Activated CD4-positive, alpha-beta T cell treated with anti-CD3 and anti-CD28 coated beads, Interleukin-2, amount 10 ng/mL, durations not matched to agents 7 days and 5 days (primary cell): ENCODE measurements at regions not wholly inside any gene's neighbourhood (a gene's known extent, or its start where the extent isn't known, plus 50 kb on each side); places are given as distances from the start of the nearest gene placed in this dataset.
"Not testable (repeated sequence)": the region's sequence is repeated elsewhere in the genome, so short reads cannot be mapped to it uniquely, and the experiment has no call there.

Source experiments
- CTCF ChIA-PET: fragments of 350-600 bp; sonication (Branson Sonifier 250); formaldehyde crosslinking; loops from one replicate; lab custom pipeline; 2021; ENCODE audit warnings: antibody characterized with exemption; lab: Charles Lee
- POLR2A ChIA-PET: fragments of 350-600 bp; sonication (Branson Sonifier 250); formaldehyde crosslinking; loops from one replicate; lab custom pipeline; 2021; ENCODE audit warnings: antibody characterized with exemption; lab: Charles Lee
- DNase-seq: peaks from one replicate; pipeline ENCODE4 v3.0.0-alpha.2; 2020
- H3K27ac Mint-ChIP-seq: one replicate; pipeline ENCODE4 v1.8.0; 2021; ENCODE audit warnings: mild to moderate bottlenecking, moderate library complexity, mixed read lengths
- H3K27me3 Mint-ChIP-seq: one replicate; pipeline ENCODE4 v1.8.0; 2021; ENCODE audit warnings: mixed read lengths
- H3K36me3 Mint-ChIP-seq: one replicate; pipeline ENCODE4 v1.8.0; 2021; ENCODE audit warnings: low read depth, mixed read lengths
- H3K4me1 Mint-ChIP-seq: one replicate; pipeline ENCODE4 v1.8.0; 2021; ENCODE audit warnings: mixed read lengths
- H3K4me3 Mint-ChIP-seq: one replicate; pipeline ENCODE4 v1.8.0; 2021; ENCODE audit warnings: mild to moderate bottlenecking, moderate library complexity, mixed read lengths
- H3K9me3 Mint-ChIP-seq: one replicate; pipeline ENCODE4 v1.8.0; 2021; ENCODE audit warnings: mixed read lengths

DNA sequence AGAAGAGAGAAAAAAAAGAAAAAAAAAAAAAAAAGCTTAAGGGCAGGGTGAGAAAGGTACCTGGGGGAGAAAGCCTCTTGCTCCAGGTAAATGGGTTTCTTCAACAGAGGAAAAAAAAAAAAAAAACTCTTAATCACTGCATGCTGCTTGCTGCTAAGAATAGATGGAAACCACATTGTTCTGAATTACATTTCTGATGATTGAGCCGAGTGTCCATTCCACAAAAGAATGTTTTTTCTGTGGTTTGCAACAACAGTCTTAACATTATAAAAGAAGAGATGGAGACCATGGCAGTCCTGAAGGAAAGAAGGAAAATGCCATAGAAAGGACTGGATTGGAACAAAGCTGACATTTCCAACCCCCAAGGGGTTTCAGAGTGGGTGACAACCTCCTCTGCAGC lies 1312.7 kb downstream of the SLITRK1 start:
- ChIA-PET CTCF (interaction anchor here (0.6 kb wide), 1 partner anchor 803 kb away, joined by 5 read pairs; no protein-coding TSS in a partner anchor), POLR2A (no interaction called here)
- Mint-ChIP-seq H3K9me3 (peaks cover 6% of the 10 kb centered on the region), H3K27me3 (no peaks in the 10 kb centered on the region), H3K27ac (no peak overlapping the region), H3K4me1 (no peaks in the 10 kb centered on the region), H3K36me3 (no peaks in the 10 kb centered on the region), H3K4me3 (no peak overlapping the region)
- DNase-seq = no peak

DNA sequence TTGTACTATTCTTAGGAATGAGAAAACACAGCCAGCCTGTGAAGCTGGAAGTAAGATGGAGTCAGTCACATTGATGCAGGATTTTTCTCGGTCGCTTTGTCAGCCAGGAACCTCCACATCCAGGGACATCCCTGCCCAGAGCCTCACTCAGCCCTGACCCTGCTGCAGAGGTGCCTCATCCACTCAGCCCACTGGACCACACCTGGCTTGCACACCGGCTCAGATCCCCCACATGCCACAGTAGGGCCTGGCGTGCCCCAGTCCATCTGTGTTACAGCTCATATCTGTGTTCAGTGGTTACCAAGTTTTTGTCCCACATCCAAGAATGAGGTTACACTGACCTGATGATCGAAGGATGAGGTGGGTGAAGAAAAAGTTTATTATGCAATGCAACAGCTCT lies 1315.4 kb downstream of the SLITRK1 start:
- CTCF ChIA-PET = no interaction called here
- POLR2A ChIA-PET = no interaction called here
- H3K27ac Mint-ChIP-seq = no peak overlapping the region
- H3K4me1 Mint-ChIP-seq = no peaks in the 10 kb centered on the region
- no peak for DNase-seq
- no peak overlapping the region for H3K4me3 Mint-ChIP-seq
- H3K36me3 Mint-ChIP-seq = no peaks in the 10 kb centered on the region
- no peaks in the 10 kb centered on the region for H3K27me3 Mint-ChIP-seq
- H3K9me3 Mint-ChIP-seq = peaks cover 4% of the 10 kb centered on the region

DNA sequence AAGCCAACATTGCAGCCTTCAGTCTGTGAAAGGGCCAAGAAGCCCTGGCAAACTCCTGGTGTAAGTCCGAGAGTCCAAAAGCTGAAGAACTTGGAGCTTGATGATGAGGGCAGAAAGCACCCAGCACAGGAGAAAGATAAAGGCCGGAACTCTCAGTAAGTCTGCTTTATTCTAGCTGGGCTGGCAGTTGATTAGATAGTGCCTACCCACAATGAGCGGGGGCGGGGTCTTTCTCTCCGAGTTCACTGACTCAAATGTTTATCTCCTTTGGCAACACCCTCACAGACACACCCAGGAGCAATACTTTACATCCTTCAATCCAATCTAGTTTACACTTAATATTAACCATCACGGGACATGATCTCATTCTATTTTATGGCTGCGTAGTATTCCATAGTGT lies 1317.1 kb downstream of the SLITRK1 start:
- ChIA-PET POLR2A (no interaction called here), CTCF (no interaction called here)
- no peak for DNase-seq
- H3K27ac Mint-ChIP-seq = no peak overlapping the region
- no peaks in the 10 kb centered on the region for H3K4me1 Mint-ChIP-seq
- no peak overlapping the region for H3K4me3 Mint-ChIP-seq
- H3K36me3 Mint-ChIP-seq = no peaks in the 10 kb centered on the region
- H3K27me3 Mint-ChIP-seq = no peaks in the 10 kb centered on the region
- H3K9me3 Mint-ChIP-seq = peaks cover 4% of the 10 kb centered on the region

DNA sequence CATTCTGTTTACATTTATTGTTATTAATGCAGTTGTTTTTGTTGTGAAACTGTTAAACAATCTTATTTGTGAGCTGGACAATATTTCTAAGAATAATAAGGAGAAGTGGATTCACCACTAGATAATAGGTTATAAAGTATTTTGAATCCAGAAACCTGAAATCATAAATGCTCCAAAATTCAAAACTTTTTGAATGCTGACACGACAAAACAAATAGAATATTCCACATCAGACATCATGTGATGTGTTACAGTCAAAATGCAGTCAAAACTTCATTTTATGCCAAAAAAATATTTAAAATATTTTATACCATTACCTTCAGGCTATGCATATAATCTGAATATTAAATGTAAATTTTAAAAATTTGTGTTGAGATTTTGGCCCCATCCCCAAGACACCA lies 1321.4 kb downstream of the SLITRK1 start:
- POLR2A ChIA-PET = no interaction called here

DNA sequence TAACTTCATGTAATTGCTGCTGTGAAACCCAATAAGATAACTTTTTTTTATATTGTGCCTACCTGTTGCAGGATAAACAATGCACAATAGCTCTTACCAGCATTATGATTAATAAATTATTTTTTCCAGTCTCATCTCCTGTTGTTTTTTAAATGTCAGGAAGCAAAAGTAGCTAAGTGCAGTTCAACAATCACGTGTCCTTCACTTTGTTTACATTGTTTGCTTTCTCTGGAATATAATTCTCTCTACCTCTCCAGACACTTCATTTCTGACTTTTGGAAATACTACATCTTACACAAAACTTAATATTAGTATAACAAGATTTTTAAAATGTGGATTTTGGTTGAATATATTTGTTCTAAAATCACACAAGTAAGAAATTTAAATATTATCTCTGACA lies 1359.4 kb downstream of the SLITRK1 start:
- Mint-ChIP-seq H3K27ac (no peak overlapping the region), H3K9me3 (peaks cover 6% of the 10 kb centered on the region), H3K4me3 (no peak overlapping the region), H3K27me3 (no peaks in the 10 kb centered on the region), H3K4me1 (no peaks in the 10 kb centered on the region), H3K36me3 (no peaks in the 10 kb centered on the region)
- no peak for DNase-seq
- POLR2A ChIA-PET = no interaction called here
- CTCF ChIA-PET = no interaction called here

More for the DNA sequence above, 1321.4 kb downstream of the SLITRK1 start:
- H3K27ac Mint-ChIP-seq = no peak overlapping the region
- no peaks in the 10 kb centered on the region for H3K36me3 Mint-ChIP-seq
- H3K4me1 Mint-ChIP-seq = no peaks in the 10 kb centered on the region
- H3K27me3 Mint-ChIP-seq = no peaks in the 10 kb centered on the region
- peaks cover 5% of the 10 kb centered on the region for H3K9me3 Mint-ChIP-seq
- no peak for DNase-seq
- H3K4me3 Mint-ChIP-seq = no peak overlapping the region
- CTCF ChIA-PET = no interaction called here

DNA sequence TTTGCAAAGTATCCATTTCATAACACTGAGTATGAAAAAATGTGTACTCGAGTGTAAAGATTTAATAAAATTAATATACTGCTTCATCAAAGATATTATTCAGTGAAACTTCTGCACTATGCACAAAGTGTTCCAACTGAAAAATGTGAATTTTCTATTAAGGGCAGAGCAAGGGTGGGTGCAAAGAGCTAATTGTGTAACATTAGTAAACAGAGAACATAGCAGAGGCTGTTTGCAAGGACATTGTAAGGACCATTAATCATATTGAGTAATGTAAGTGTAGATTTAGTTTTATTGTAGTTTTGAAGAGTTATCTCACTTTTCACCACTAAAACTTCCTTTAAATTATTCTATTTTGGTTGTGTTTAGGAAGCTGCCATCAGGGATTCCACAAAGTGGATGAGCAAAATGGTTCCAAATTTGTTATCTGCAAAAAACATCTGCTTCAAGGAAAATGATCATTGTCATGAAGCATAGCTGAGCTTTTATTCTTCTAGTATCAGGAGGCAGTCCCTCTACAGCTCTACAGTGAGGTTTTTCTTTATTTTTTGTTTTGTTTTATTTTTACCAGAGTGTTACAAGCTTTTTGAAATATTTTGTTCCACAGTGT lies 1375.4 kb downstream of the SLITRK1 start:
- no peak for DNase-seq
- no peaks in the 10 kb centered on the region for H3K4me1 Mint-ChIP-seq
- POLR2A ChIA-PET = no interaction called here
- H3K4me3 Mint-ChIP-seq = no peak overlapping the region
- no peaks in the 10 kb centered on the region for H3K36me3 Mint-ChIP-seq
- CTCF ChIA-PET = no interaction called here
- no peaks in the 10 kb centered on the region for H3K27me3 Mint-ChIP-seq
- peaks cover 10% of the 10 kb centered on the region for H3K9me3 Mint-ChIP-seq
- H3K27ac Mint-ChIP-seq = no peak overlapping the region

DNA sequence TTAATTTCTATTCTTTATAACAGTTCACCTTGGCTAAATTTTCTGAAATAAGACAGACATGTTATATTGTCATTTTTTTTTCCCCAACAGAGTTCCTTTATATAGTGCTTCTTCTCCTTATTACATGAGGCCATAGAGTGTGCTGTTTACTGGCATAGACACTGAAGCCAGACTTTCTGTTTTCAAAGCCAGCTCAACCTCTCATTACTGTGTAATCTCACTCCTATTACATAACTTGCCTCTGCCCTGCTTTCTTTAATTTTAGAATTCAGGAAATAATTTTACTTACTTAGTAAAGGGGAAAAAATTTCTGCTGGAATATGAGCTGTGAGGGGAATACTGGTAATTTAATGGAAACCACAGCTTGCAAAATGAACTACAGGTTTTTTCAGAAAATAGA lies 1380.4 kb downstream of the SLITRK1 start:
- H3K27me3 Mint-ChIP-seq = no peaks in the 10 kb centered on the region
- ChIA-PET CTCF (no interaction called here), POLR2A (no interaction called here)
- H3K36me3 Mint-ChIP-seq = no peaks in the 10 kb centered on the region
- H3K27ac Mint-ChIP-seq = no peak overlapping the region
- no peaks in the 10 kb centered on the region for H3K4me1 Mint-ChIP-seq
- peaks cover 4% of the 10 kb centered on the region for H3K9me3 Mint-ChIP-seq
- no peak for DNase-seq
- no peak overlapping the region for H3K4me3 Mint-ChIP-seq

DNA sequence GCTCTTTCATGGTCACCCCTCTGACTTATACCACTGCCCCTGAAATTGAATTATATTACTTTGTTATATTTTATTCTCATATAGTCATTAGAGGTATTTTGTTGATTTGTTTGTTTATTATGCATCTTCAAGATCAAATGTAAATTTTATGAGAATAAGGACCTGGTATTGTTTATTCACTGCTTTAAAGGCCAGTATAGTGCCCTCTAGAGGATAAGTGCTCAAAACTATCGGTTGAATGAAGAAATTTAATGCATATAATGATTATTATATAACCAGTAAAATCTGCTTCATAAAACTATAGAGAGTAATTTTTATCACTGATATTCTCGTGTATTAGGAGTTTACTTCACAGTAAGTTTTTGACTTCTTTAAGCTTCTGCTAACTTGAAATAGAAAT lies 1401.9 kb downstream of the SLITRK1 start:
- POLR2A ChIA-PET = no interaction called here
- peaks cover 13% of the 10 kb centered on the region for H3K9me3 Mint-ChIP-seq
- DNase-seq = no peak
- H3K4me3 Mint-ChIP-seq = no peak overlapping the region
- H3K27ac Mint-ChIP-seq = no peak overlapping the region
- H3K4me1 Mint-ChIP-seq = no peaks in the 10 kb centered on the region
- no peaks in the 10 kb centered on the region for H3K36me3 Mint-ChIP-seq
- CTCF ChIA-PET = no interaction called here
- no peaks in the 10 kb centered on the region for H3K27me3 Mint-ChIP-seq

DNA sequence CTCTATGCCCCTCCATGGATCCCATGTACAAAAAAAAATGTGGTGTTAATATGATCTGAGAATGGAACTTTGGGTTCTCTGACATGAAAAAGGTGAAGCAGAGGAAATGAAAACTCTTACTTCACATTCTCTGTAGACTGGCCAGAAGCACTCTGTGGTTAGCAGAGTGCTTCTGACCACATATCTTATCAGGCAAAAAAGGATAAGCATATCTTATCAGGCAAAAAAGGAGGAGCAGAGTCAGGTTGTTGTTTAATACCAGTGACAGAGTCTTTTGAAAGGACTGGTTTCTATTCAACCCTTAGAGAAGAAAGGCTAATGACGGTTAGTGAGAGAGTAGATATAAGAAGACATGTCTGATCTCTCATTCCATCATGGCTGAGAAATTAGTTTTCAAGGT lies 1404.8 kb downstream of the SLITRK1 start:
- CTCF ChIA-PET = no interaction called here
- Mint-ChIP-seq H3K4me1 (no peaks in the 10 kb centered on the region), H3K4me3 (no peak overlapping the region), H3K36me3 (no peaks in the 10 kb centered on the region), H3K9me3 (peaks cover 7% of the 10 kb centered on the region), H3K27me3 (no peaks in the 10 kb centered on the region), H3K27ac (no peak overlapping the region)
- POLR2A ChIA-PET = no interaction called here
- DNase-seq = no peak

DNA sequence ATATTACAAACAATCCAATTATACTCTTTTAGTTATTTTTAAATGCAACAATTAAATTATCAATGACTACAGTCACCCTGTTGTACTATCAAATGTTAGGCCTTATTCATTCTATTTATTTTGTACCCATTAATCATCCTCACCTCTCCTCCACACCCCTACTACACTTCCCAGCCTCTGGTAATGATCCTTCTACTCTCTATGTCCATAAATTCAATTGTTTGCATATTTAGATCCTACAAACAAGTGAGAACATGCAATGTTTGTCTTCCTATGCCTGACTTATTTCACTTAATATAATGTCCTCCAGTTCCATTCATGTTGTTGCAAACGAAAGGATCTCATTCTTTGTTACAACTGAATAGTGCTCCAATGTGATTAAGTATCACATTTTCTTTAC lies 1414.6 kb downstream of the SLITRK1 start:
- POLR2A ChIA-PET = no interaction called here
- no peaks in the 10 kb centered on the region for H3K27me3 Mint-ChIP-seq
- no peaks in the 10 kb centered on the region for H3K4me1 Mint-ChIP-seq
- H3K27ac Mint-ChIP-seq = no peak overlapping the region
- no peak overlapping the region for H3K4me3 Mint-ChIP-seq
- no peaks in the 10 kb centered on the region for H3K36me3 Mint-ChIP-seq
- H3K9me3 Mint-ChIP-seq = peaks cover 1% of the 10 kb centered on the region
- no peak for DNase-seq
- CTCF ChIA-PET = no interaction called here

DNA sequence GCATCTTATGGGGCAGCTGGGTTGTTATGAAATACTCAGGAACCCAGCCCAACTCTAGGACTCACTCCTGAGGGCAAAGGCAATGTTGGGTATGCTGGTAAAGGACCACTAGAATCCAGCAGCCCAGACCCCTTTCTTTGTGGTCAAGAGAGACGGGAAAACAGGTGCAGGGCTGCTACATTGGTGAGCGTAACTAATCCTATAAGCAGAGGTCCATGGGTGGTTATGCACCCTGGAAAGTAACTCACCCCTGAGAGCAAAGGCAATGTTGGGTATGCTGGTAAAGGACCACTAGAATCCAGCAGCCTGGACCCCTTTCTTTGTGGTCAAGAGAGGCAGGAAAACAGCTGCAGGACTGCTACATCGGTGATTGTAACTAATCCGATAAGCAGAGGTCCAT lies 1422.7 kb downstream of the SLITRK1 start:
- H3K4me1 Mint-ChIP-seq, CTCF ChIA-PET, H3K36me3 Mint-ChIP-seq, H3K27ac Mint-ChIP-seq, POLR2A ChIA-PET, H3K9me3 Mint-ChIP-seq, H3K4me3 Mint-ChIP-seq, H3K27me3 Mint-ChIP-seq, DNase-seq: not testable (repeated sequence)

DNA sequence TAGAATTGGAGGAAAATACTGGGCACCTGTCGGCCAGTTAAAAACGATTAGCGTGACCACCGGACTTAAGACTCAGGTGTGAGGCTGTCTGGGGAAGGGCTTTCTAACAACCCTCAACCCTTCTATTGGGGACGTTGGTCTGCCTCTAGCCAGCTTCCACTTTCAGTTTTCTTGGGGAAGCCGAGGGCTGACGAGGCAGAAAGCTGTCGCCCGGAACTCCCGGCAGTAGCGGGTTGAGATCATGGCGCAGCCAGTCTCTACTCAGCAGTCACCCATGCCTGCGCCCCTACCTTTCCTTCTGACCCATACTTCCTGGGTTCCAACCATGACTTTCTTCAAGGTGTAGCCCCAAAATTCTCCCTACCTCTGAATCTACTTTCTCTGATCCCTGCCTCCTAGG lies 1424.1 kb downstream of the SLITRK1 start:
- DNase-seq = no peak
- no peaks in the 10 kb centered on the region for H3K27me3 Mint-ChIP-seq
- CTCF ChIA-PET = no interaction called here
- no peak overlapping the region for H3K27ac Mint-ChIP-seq
- no peaks in the 10 kb centered on the region for H3K4me1 Mint-ChIP-seq
- H3K36me3 Mint-ChIP-seq = no peaks in the 10 kb centered on the region
- H3K4me3 Mint-ChIP-seq = no peak overlapping the region
- peaks cover 10% of the 10 kb centered on the region for H3K9me3 Mint-ChIP-seq
- POLR2A ChIA-PET = no interaction called here

DNA sequence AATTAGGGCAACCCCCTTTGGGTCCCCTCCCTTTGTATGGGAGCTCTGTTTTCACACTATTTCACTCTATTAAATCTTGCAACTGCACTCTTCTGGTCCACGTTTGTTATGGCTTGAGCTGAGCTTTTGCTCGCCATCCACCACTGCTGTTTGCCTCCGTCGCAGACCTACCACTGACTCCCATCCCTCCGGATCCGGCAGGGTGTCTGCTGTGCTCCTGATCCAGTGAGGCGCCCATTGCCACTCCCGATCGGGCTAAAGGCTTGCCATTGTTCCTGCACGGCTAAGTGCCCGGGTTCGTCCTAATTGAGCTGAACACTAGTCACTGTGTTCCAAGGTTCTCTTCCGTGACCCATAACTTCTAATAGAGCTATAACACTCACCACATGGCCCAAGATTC lies 1424.7 kb downstream of the SLITRK1 start:
- H3K36me3 Mint-ChIP-seq, H3K27me3 Mint-ChIP-seq, H3K27ac Mint-ChIP-seq, CTCF ChIA-PET, H3K9me3 Mint-ChIP-seq, H3K4me3 Mint-ChIP-seq, DNase-seq, POLR2A ChIA-PET, H3K4me1 Mint-ChIP-seq: not testable (repeated sequence)

DNA sequence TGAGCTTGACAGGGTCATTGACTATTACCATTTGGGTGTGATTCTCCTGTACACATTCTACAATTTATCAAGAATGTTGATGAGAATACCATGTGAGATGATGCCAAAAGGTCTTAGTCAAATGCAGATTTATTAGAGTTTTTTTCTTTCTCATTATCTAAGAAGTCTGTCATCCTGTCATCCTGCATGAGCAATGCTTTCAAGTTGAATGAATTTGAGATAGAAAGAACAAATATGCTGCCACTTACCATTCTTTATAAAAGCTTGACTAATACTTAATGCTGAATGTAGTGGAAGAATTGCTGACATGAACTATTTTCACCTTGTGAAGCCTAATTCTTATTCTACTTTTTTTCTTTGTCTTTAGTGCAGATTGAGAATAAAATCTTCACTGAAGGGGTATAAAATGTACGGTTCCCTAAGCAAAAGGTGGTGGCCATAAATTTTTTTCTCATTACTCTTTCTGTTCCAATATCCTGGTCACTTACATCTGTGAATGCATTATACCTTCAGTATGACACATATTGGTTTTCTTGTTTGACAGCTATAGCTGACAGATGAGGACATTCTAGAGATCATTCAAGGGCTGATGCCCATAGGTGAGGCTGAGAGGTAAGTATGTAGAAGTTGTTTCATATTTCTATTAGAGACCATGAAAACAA lies 1434.7 kb downstream of the SLITRK1 start:
- Mint-ChIP-seq H3K36me3 (no peaks in the 10 kb centered on the region), H3K9me3 (peaks cover 2% of the 10 kb centered on the region), H3K4me1 (no peaks in the 10 kb centered on the region), H3K4me3 (no peak overlapping the region), H3K27ac (no peak overlapping the region), H3K27me3 (no peaks in the 10 kb centered on the region)
- CTCF ChIA-PET = interaction anchor here (0.6 kb wide), 1 partner anchor 15 kb away, joined by 3 read pairs; no protein-coding TSS in a partner anchor
- no peak for DNase-seq
- POLR2A ChIA-PET = interaction anchor here (0.6 kb wide), 1 partner anchor 658 kb away, joined by 4 read pairs; no protein-coding TSS in a partner anchor
